ENCODE measurements at regions not wholly inside any gene's neighbourhood (a gene's known extent, or its start where the extent isn't known, plus 50 kb on each side); places are given as distances from the start of the nearest gene placed in this dataset.
"Not testable (repeated sequence)": the region's sequence is repeated elsewhere in the genome, so short reads cannot be mapped to it uniquely, and the experiment has no call there.

- H2AFZ ChIP-seq (ENCODE audit: low read length); H3K4me3 ChIP-seq (ENCODE audit: low read length in 2 of 2); H2BK120ac ChIP-seq (ENCODE audit: low read depth, low read length); H4K8ac ChIP-seq (ENCODE audit: low read depth, low read length); H2BK15ac ChIP-seq (ENCODE audit: low read length); H3K18ac ChIP-seq (ENCODE audit: low read length); H3K14ac ChIP-seq (ENCODE audit: low read length); H3K9me3 ChIP-seq (replicated peaks in 1 of 2; ENCODE audit: control insufficient read depth in 2 of 2, insufficient read depth in 1 of 2, low read depth in 1 of 2, low read length in 2 of 2); H3K4ac ChIP-seq (ENCODE audit: low read length); H3K79me1 ChIP-seq (ENCODE audit: low read depth, low read length); H2AK5ac ChIP-seq (ENCODE audit: low read depth, low read length); H3K23ac ChIP-seq (ENCODE audit: low read depth, low read length, poor library complexity); H3K36me3 ChIP-seq (replicated peaks in 1 of 2; ENCODE audit: control insufficient read depth in 2 of 2, insufficient read depth in 2 of 2, low read length in 2 of 2); H4K91ac ChIP-seq (ENCODE audit: low read depth, low read length, poor library complexity); H3K27ac ChIP-seq (replicated peaks; ENCODE audit: low read length); DNase-seq (ENCODE audit: low spot score); H2BK5ac ChIP-seq (ENCODE audit: low read length); H3K9ac ChIP-seq (ENCODE audit: low read depth, low read length, poor library complexity); H3K27me3 ChIP-seq (ENCODE audit: control insufficient read depth in 3 of 3, insufficient read depth in 3 of 3, low read depth in 1 of 3, low read length in 3 of 3); H2BK12ac ChIP-seq (ENCODE audit: low read length); H3K4me2 ChIP-seq (ENCODE audit: insufficient read depth, low read length, poor library complexity, severe bottlenecking); H3K4me1 ChIP-seq (ENCODE audit: control insufficient read depth in 2 of 2, insufficient read depth in 1 of 2, low read depth in 1 of 2, low read length in 2 of 2): not testable (repeated sequence)
- no CpG with 5 or more reads among the region's 10 CpGs for WGBS, 2 donors (ENCODE audit: extremely low coverage in 2 of 2, insufficient read length in 2 of 2, insufficient replicate concordance in 1 of 2)
These were observed 571.7 kb upstream of the TGIF2LX start for GRCh38 chrX:89350024-89350423.

- not testable (repeated sequence) for H2AK5ac ChIP-seq (ENCODE audit: low read depth, low read length); DNase-seq (ENCODE audit: low spot score); H3K14ac ChIP-seq (ENCODE audit: low read length); H2AFZ ChIP-seq (ENCODE audit: low read length); H2BK5ac ChIP-seq (ENCODE audit: low read length); H3K27ac ChIP-seq (replicated peaks; ENCODE audit: low read length); H3K4me3 ChIP-seq (ENCODE audit: low read length in 2 of 2); H3K4ac ChIP-seq (ENCODE audit: low read length); H2BK12ac ChIP-seq (ENCODE audit: low read length); H3K23ac ChIP-seq (ENCODE audit: low read depth, low read length, poor library complexity); H3K27me3 ChIP-seq (ENCODE audit: control insufficient read depth in 3 of 3, insufficient read depth in 3 of 3, low read depth in 1 of 3, low read length in 3 of 3); H3K9ac ChIP-seq (ENCODE audit: low read depth, low read length, poor library complexity); H2BK15ac ChIP-seq (ENCODE audit: low read length); H3K4me1 ChIP-seq (ENCODE audit: control insufficient read depth in 2 of 2, insufficient read depth in 1 of 2, low read depth in 1 of 2, low read length in 2 of 2); H3K36me3 ChIP-seq (replicated peaks in 1 of 2; ENCODE audit: control insufficient read depth in 2 of 2, insufficient read depth in 2 of 2, low read length in 2 of 2); H4K91ac ChIP-seq (ENCODE audit: low read depth, low read length, poor library complexity); H4K8ac ChIP-seq (ENCODE audit: low read depth, low read length); H3K4me2 ChIP-seq (ENCODE audit: insufficient read depth, low read length, poor library complexity, severe bottlenecking); H3K18ac ChIP-seq (ENCODE audit: low read length); H2BK120ac ChIP-seq (ENCODE audit: low read depth, low read length); H3K79me1 ChIP-seq (ENCODE audit: low read depth, low read length); H3K9me3 ChIP-seq (replicated peaks in 1 of 2; ENCODE audit: control insufficient read depth in 2 of 2, insufficient read depth in 1 of 2, low read depth in 1 of 2, low read length in 2 of 2)
- no CpG with 5 or more reads among the region's 2 CpGs for WGBS, 2 donors (ENCODE audit: extremely low coverage in 2 of 2, insufficient read length in 2 of 2, insufficient replicate concordance in 1 of 2)
These were observed 551.8 kb upstream of the TGIF2LX start for GRCh38 chrX:89369904-89370303.

DNA sequence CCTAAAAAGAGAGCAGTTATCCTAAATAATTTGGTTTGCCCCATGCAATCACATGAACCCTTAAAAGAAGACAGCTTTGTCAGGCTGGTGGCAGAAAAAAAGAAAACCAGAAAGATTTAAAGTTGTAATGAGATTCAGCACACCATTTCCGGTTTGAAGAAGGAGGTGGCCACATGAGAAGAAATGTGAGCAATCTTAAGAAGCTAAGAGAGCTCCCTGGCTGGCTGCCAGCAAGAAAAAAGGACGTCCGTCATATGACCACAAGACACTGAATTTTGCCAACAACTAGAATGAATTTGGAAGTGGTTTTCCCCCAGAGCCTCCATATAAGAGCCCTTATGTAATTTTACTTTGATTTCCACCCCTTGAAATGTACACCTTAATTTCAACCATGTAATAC lies 528.7 kb upstream of the TGIF2LX start:
- not testable (repeated sequence) for H3K4me2 ChIP-seq (ENCODE audit: insufficient read depth, low read length, poor library complexity, severe bottlenecking); H2AK5ac ChIP-seq (ENCODE audit: low read depth, low read length); H4K8ac ChIP-seq (ENCODE audit: low read depth, low read length); H3K9ac ChIP-seq (ENCODE audit: low read depth, low read length, poor library complexity); H3K4ac ChIP-seq (ENCODE audit: low read length); H3K18ac ChIP-seq (ENCODE audit: low read length); H3K14ac ChIP-seq (ENCODE audit: low read length); H3K36me3 ChIP-seq (replicated peaks in 1 of 2; ENCODE audit: control insufficient read depth in 2 of 2, insufficient read depth in 2 of 2, low read length in 2 of 2); H3K4me3 ChIP-seq (ENCODE audit: low read length in 2 of 2); H2BK12ac ChIP-seq (ENCODE audit: low read length); H2AFZ ChIP-seq (ENCODE audit: low read length); H3K27me3 ChIP-seq (ENCODE audit: control insufficient read depth in 3 of 3, insufficient read depth in 3 of 3, low read depth in 1 of 3, low read length in 3 of 3); H3K9me3 ChIP-seq (replicated peaks in 1 of 2; ENCODE audit: control insufficient read depth in 2 of 2, insufficient read depth in 1 of 2, low read depth in 1 of 2, low read length in 2 of 2); H3K27ac ChIP-seq (replicated peaks; ENCODE audit: low read length); H2BK120ac ChIP-seq (ENCODE audit: low read depth, low read length); H4K91ac ChIP-seq (ENCODE audit: low read depth, low read length, poor library complexity); H3K79me1 ChIP-seq (ENCODE audit: low read depth, low read length); H3K23ac ChIP-seq (ENCODE audit: low read depth, low read length, poor library complexity); H2BK15ac ChIP-seq (ENCODE audit: low read length); H3K4me1 ChIP-seq (ENCODE audit: control insufficient read depth in 2 of 2, insufficient read depth in 1 of 2, low read depth in 1 of 2, low read length in 2 of 2); H2BK5ac ChIP-seq (ENCODE audit: low read length); DNase-seq (ENCODE audit: low spot score)
- WGBS, 2 donors (ENCODE audit: extremely low coverage in 2 of 2, insufficient read length in 2 of 2, insufficient replicate concordance in 1 of 2): no CpG with 5 or more reads among the region's 3 CpGs

DNA sequence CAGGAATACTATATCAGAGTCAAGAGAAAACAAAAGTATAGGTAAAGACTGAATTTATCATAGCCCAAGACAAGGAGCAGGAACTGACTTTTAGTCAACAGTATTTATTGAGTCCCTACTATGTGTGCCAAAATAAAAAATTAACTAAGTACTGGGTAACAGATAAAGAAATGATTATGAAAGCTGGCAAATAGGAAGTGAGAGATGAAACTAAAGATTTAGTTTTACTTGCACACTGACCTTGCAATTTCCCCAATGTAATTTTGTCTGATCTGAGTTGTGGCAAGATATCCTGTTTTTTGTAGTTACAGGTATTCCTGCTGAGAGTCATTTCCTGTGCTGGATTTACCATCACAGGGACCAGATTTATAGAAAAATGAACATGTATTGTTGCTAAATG lies 518.9 kb upstream of the TGIF2LX start:
- not testable (repeated sequence) for H3K18ac ChIP-seq (ENCODE audit: low read length); H3K4me1 ChIP-seq (ENCODE audit: control insufficient read depth in 2 of 2, insufficient read depth in 1 of 2, low read depth in 1 of 2, low read length in 2 of 2); H3K14ac ChIP-seq (ENCODE audit: low read length); H3K79me1 ChIP-seq (ENCODE audit: low read depth, low read length); DNase-seq (ENCODE audit: low spot score); H3K36me3 ChIP-seq (replicated peaks in 1 of 2; ENCODE audit: control insufficient read depth in 2 of 2, insufficient read depth in 2 of 2, low read length in 2 of 2); H2BK120ac ChIP-seq (ENCODE audit: low read depth, low read length); H3K27ac ChIP-seq (replicated peaks; ENCODE audit: low read length); H4K91ac ChIP-seq (ENCODE audit: low read depth, low read length, poor library complexity); H3K4me2 ChIP-seq (ENCODE audit: insufficient read depth, low read length, poor library complexity, severe bottlenecking); H3K4ac ChIP-seq (ENCODE audit: low read length); H3K9me3 ChIP-seq (replicated peaks in 1 of 2; ENCODE audit: control insufficient read depth in 2 of 2, insufficient read depth in 1 of 2, low read depth in 1 of 2, low read length in 2 of 2); H3K4me3 ChIP-seq (ENCODE audit: low read length in 2 of 2); H2BK12ac ChIP-seq (ENCODE audit: low read length); H4K8ac ChIP-seq (ENCODE audit: low read depth, low read length); H3K27me3 ChIP-seq (ENCODE audit: control insufficient read depth in 3 of 3, insufficient read depth in 3 of 3, low read depth in 1 of 3, low read length in 3 of 3); H2AK5ac ChIP-seq (ENCODE audit: low read depth, low read length); H3K23ac ChIP-seq (ENCODE audit: low read depth, low read length, poor library complexity); H2BK5ac ChIP-seq (ENCODE audit: low read length); H2BK15ac ChIP-seq (ENCODE audit: low read length); H2AFZ ChIP-seq (ENCODE audit: low read length); H3K9ac ChIP-seq (ENCODE audit: low read depth, low read length, poor library complexity)

Measured in neuronal stem cell (in vitro differentiated cells).